ENCODE measurements at regions not wholly inside any gene's neighbourhood (a gene's known extent, or its start where the extent isn't known, plus 50 kb on each side); places are given as distances from the start of the nearest gene placed in this dataset.

DNA sequence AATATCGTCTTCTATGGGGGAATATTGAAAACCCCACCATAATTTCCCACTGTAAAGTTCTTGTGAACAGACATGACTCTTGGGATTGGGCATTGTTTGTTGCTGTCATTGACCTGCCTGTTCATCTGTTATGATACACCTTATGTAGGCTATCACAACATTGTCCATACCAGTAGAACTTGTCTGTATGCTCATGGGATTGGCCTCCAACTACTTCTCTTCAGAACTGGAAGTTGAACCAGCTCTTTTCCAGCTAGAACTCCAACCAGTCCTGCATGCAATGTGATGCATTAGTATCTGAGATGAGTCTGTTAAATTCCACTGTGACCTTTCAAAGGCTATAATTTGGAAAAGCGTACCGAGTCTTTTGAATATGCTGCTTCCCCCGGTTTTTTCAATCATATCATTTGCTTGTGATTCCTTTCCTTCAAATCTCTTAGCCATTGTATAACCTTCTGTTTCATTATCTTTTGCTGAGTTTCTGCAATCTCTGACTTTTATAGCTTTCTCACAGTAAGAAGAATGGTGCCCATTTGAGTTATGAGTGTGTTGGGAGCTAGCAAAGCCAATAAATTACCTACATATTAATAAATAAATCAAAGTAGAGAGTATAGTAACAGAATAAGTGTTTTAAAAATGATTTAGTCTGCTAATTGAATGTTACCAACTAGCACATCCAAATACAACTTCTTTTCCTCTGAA is 101.9 kb downstream of the PLK2 start:
- Histone ChIP-seq H3K27me3 (replicated peaks in 1 of 7) (no peaks in the 10 kb centered on the region), H3K27ac (no peak overlapping the region), H3K9me3 (no peaks in the 10 kb centered on the region), H3K36me3 (no peaks in the 10 kb centered on the region), H3K4me1 (no peaks in the 10 kb centered on the region), H3K4me3 (no peak overlapping the region)
- WGBS, 5 donors: 85 to 95% (median 94%) methylated on average over 4 of the region's 4 CpGs
- intact Hi-C loops (cut with DNase I; ENCODE audit: low total_unique reads): no loop called here
- TF ChIP-seq POLR2A (IDR thresholded peaks at IDR 0.05) (no peak), POLR2AphosphoS5 (IDR thresholded peaks at IDR 0.05) (no peak)
- TF ChIP-seq, protein P1, sequence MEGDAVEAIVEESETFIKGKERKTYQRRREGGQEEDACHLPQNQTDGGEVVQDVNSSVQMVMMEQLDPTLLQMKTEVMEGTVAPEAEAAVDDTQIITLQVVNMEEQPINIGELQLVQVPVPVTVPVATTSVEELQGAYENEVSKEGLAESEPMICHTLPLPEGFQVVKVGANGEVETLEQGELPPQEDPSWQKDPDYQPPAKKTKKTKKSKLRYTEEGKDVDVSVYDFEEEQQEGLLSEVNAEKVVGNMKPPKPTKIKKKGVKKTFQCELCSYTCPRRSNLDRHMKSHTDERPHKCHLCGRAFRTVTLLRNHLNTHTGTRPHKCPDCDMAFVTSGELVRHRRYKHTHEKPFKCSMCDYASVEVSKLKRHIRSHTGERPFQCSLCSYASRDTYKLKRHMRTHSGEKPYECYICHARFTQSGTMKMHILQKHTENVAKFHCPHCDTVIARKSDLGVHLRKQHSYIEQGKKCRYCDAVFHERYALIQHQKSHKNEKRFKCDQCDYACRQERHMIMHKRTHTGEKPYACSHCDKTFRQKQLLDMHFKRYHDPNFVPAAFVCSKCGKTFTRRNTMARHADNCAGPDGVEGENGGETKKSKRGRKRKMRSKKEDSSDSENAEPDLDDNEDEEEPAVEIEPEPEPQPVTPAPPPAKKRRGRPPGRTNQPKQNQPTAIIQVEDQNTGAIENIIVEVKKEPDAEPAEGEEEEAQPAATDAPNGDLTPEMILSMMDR (IDR thresholded peaks at IDR 0.05 in 8 of 11, conservative IDR thresholded peaks at IDR 0.05 in 3 of 11): no peak
- DNase-seq: no peak

DNA sequence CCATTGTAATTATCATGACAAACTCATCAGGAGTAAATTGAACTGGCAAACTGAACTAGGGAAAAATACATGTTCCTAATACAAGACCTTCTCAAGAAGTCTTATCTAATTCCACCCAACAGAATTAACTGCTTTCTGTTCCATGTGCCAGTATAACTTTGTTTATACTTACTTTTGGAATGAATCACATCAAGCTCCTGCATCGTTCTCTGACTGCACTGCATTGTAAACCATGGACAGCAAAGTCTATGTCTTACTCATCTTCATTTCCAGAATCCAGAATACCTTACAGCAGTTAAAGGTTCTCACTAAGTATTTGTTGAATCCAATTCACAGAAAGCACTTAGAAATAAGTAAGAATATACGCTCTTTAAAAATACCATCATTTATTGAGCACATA is 102.8 kb downstream of the PLK2 start:
- TF ChIP-seq POLR2A (IDR thresholded peaks at IDR 0.05): no peak
- TF ChIP-seq POLR2AphosphoS5 (IDR thresholded peaks at IDR 0.05): no peak
- TF ChIP-seq, protein P1 (IDR thresholded peaks at IDR 0.05 in 8 of 11, conservative IDR thresholded peaks at IDR 0.05 in 3 of 11): no peak
- H3K36me3 ChIP-seq: no peaks in the 10 kb centered on the region
- no peak overlapping the region for H3K4me3 ChIP-seq
- H3K27me3 ChIP-seq (replicated peaks in 1 of 7): no peaks in the 10 kb centered on the region
- intact Hi-C loops (cut with DNase I; ENCODE audit: low total_unique reads): no loop called here
- H3K27ac ChIP-seq: no peak overlapping the region
- 73 to 97% (median 82%) methylated on average over 2 of the region's 2 CpGs for whole genome bisulfite sequencing, 5 donors
- H3K4me1 ChIP-seq: no peaks in the 10 kb centered on the region
- DNase-seq: no peak
- H3K9me3 ChIP-seq: no peaks in the 10 kb centered on the region

DNA sequence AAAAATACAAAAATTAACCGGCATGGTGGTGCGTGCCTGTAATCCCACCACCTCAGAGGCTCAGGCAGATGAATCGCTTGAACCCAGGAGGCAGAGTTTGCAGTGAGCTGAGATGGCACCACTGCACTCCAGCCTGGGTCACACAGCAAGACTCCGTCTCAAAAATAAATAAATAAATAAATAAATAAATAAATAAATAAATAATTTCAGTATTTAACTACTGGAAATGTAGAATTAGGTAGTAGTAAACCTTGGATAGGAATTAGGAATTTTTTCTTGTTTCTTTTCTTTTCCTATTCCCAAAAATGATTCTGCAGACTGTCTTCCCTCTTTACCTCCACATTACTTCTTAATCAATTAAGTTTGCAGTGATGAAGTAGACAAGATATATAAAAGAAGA is 103.2 kb downstream of the PLK2 start:
- H3K36me3 ChIP-seq: no peaks in the 10 kb centered on the region
- DNase-seq: no peak
- TF ChIP-seq POLR2A (IDR thresholded peaks at IDR 0.05) (no peak), POLR2AphosphoS5 (IDR thresholded peaks at IDR 0.05) (no peak)
- TF ChIP-seq, protein P1 (IDR thresholded peaks at IDR 0.05 in 8 of 11, conservative IDR thresholded peaks at IDR 0.05 in 3 of 11): no peak
- 93 to 99% (median 95%) methylated on average over 4 of the region's 4 CpGs for WGBS, 5 donors
- no peak overlapping the region for H3K4me3 ChIP-seq
- no peaks in the 10 kb centered on the region for H3K9me3 ChIP-seq
- H3K27me3 ChIP-seq (replicated peaks in 1 of 7): no peaks in the 10 kb centered on the region
- H3K4me1 ChIP-seq: no peaks in the 10 kb centered on the region
- no peak overlapping the region for H3K27ac ChIP-seq
- intact Hi-C loops (cut with DNase I; ENCODE audit: low total_unique reads): no loop called here

DNA sequence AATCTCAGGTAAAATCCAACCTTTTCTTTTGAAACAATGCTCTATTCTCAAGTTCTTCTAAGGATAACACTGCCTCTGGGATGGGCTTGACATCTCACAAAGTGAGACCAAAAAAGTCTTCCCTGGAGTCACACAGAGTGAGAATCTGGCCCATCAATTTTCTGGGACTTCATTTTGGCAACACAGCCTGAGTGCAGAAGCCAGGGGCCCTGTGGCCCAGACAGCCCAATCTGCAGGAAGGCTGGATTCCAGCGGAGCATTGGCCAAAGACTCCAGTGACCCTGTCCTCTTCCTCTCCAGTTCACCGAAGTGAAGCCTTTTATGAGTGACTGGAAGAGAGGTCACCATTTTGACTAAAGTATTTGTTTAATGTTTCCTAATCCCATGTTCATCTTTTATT is 105.1 kb downstream of the PLK2 start:
- TF ChIP-seq, protein P1 (IDR thresholded peaks at IDR 0.05 in 8 of 11, conservative IDR thresholded peaks at IDR 0.05 in 3 of 11): no peak
- TF ChIP-seq POLR2A (IDR thresholded peaks at IDR 0.05) (no peak), POLR2AphosphoS5 (IDR thresholded peaks at IDR 0.05) (no peak)
- intact Hi-C loops (cut with DNase I; ENCODE audit: low total_unique reads): no loop called here
- Histone ChIP-seq H3K4me1 (no peaks in the 10 kb centered on the region), H3K36me3 (no peaks in the 10 kb centered on the region), H3K4me3 (no peak overlapping the region), H3K27ac (peak overlapping the region in 1 of 8 donors; percentile 19), H3K27me3 (replicated peaks in 1 of 7) (no peaks in the 10 kb centered on the region), H3K9me3 (peaks cover 0 to 6% (median 0%) of the 10 kb centered on the region in 8 donors)
- no peak for DNase-seq
- 56 to 94% (median 68%) methylated on average over 2 of the region's 2 CpGs for WGBS, 5 donors

All from spleen (tissue), 11 donors.